ENCODE measurements at regions not wholly inside any gene's neighbourhood (a gene's known extent, or its start where the extent isn't known, plus 50 kb on each side); places are given as distances from the start of the nearest gene placed in this dataset.

- H3K27ac ChIP-seq (ENCODE audit: low read length): no peak overlapping the region
- H3K4me3 ChIP-seq (ENCODE audit: low read depth in 2 of 2, low read length in 2 of 2): no peak overlapping the region
- no peaks in the 10 kb centered on the region for H3K36me3 ChIP-seq (ENCODE audit: control insufficient read depth, insufficient read depth, low read length)
- TF ChIP-seq TCF7L2 (IDR thresholded peaks at IDR 0.05; ENCODE audit: low read depth, low read length) (no peak), POLR2AphosphoS5 (IDR thresholded peaks at IDR 0.05; ENCODE audit: low read depth, low read length) (no peak), SIN3A (IDR thresholded peaks at IDR 0.05; ENCODE audit: borderline replicate concordance, insufficient read depth, low read depth, low read length) (no peak), CTCF (IDR thresholded peaks at IDR 0.05) (no peak), REST (IDR thresholded peaks at IDR 0.05; ENCODE audit: insufficient read depth in 1 of 2, low read depth in 2 of 2, low read length in 1 of 2) (no peak)
- intact Hi-C loops (cut with micrococcal nuclease; ENCODE audit: unreplicated experiment): no loop called here
- CTCF ChIA-PET: no interaction called here
- no peak for ATAC-seq
- H3K9me3 ChIP-seq (ENCODE audit: control insufficient read depth, insufficient read depth, low read depth, low read length): no peaks in the 10 kb centered on the region
- in situ Hi-C loops (cut with HindIII; ENCODE audit: low pct_unique_long_range_greater_than_20kb, low sequenced_read_pairs): no loop called here
- no peak for DNase-seq (ENCODE audit: low read depth, low spot score)
- POLR2A ChIA-PET: no interaction called here
- BruUV-seq (replicated peaks): no TSS peak
- no peaks in the 10 kb centered on the region for H3K4me1 ChIP-seq (ENCODE audit: control insufficient read depth, insufficient read depth, low read length)
- no peaks in the 10 kb centered on the region for H3K27me3 ChIP-seq (ENCODE audit: control insufficient read depth, insufficient read depth, low read length)
These were observed 138.8 kb downstream of the SEMA6D start for GRCh38 chr15:47856071-47856470.

GRCh38 chr15:47857014-47857775 lies 139.9 kb downstream of the SEMA6D start:
- Histone ChIP-seq H3K27me3 (ENCODE audit: control insufficient read depth, insufficient read depth, low read length) (no peaks in the 10 kb centered on the region), H3K4me1 (ENCODE audit: control insufficient read depth, insufficient read depth, low read length) (no peaks in the 10 kb centered on the region), H3K27ac (ENCODE audit: low read length) (no peak overlapping the region), H3K9me3 (ENCODE audit: control insufficient read depth, insufficient read depth, low read depth, low read length) (no peaks in the 10 kb centered on the region), H3K36me3 (ENCODE audit: control insufficient read depth, insufficient read depth, low read length) (no peaks in the 10 kb centered on the region), H3K4me3 (ENCODE audit: low read depth in 2 of 2, low read length in 2 of 2) (no peak overlapping the region)
- ChIA-PET POLR2A (no interaction called here), CTCF (no interaction called here)
- no peak for TF ChIP-seq TCF7L2 (IDR thresholded peaks at IDR 0.05; ENCODE audit: low read depth, low read length)
- TF ChIP-seq CTCF (IDR thresholded peaks at IDR 0.05): no peak
- TF ChIP-seq POLR2AphosphoS5 (IDR thresholded peaks at IDR 0.05; ENCODE audit: low read depth, low read length): no peak
- no peak for TF ChIP-seq REST (IDR thresholded peaks at IDR 0.05; ENCODE audit: insufficient read depth in 1 of 2, low read depth in 2 of 2, low read length in 1 of 2)
- TF ChIP-seq SIN3A (IDR thresholded peaks at IDR 0.05; ENCODE audit: borderline replicate concordance, insufficient read depth, low read depth, low read length): no peak
- intact Hi-C loops (cut with micrococcal nuclease; ENCODE audit: unreplicated experiment) (no loop called here), in situ Hi-C loops (cut with HindIII; ENCODE audit: low pct_unique_long_range_greater_than_20kb, low sequenced_read_pairs) (no loop called here)
- DNase-seq (ENCODE audit: low read depth, low spot score) (no peak), ATAC-seq (no peak)
- no TSS peak for BruUV-seq (replicated peaks)
